COLO668 (cell line): ENCODE measurements at regions not wholly inside any gene's neighbourhood (a gene's known extent, or its start where the extent isn't known, plus 50 kb on each side); places are given as distances from the start of the nearest gene placed in this dataset.
"Not testable (repeated sequence)": the region's sequence is repeated elsewhere in the genome, so short reads cannot be mapped to it uniquely, and the experiment has no call there.

ENCODE experiments used
- DNase-seq: peaks from one replicate; lab custom pipeline; 2025; ENCODE audit not compliant: unreplicated experiment; lab: John Stamatoyannopoulos, UW

DNA sequence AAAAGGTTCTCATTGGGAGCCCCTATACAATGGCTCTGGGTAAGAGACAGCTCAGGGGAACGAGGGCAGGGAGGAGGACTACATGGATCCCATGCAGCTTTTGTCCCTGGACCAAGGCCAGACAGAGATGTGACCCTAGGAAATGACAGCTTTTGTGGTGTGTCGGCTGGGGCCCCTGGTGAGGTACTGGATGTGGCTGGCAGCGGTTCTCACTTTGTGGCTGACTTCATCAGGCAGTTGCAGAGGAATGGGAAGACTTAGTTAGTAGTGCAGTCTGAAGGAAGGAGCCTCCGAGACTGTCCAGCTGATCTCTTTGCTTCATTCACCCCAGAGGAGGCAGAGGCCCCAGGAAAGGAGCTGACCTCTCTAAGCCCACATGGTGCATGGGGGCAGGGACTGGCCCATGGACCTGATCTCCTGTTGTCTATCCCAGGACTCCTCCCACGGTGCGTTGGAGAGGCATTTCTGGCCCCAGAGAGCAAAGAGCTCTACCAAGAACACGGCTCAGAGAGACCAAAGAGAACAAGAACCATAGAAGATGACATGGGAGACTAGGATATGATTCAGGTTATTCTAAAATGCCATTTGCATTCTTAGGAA is 202.9 kb downstream of the RPS24 start:
- no peak for DNase-seq

DNA sequence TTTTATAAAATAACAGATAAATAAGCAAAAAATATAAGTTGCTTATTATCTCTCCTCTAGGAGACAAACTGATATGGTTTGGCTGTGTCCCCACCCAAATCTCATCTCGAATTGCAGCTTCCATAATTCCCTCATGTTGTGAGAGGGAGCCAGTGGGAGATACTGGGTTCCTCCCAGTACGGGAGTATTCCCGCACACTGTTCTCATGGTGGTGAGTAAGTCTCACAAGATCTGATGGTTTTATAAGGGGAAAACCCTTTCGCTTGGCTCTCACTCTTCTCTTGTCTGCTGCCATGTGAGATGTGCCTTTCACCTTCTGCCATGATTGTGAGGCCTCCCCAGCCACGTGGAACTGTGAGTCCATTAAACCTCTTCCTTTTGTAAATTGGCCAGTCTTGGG is 204.3 kb downstream of the RPS24 start:
- DNase-seq: not testable (repeated sequence)

DNA sequence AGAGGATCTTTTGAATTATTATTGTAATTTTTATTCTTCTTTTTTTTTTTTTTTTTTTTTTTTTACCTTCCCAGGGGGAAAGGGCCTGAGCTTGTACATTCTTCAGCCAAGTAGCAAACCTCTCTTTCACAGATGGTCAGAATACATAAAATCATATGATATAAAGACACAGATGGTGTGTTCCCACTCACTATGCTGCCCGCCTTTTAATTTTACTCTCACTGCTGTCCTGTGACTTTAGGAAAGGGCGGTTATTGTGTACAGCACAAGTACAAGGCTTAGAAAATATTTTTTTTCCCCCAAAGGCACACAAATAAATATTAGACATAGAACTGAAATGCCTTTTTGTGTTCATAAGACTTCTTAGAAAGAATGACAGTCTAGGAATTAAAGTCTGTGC is 213.6 kb downstream of the RPS24 start:
- DNase-seq: no peak

DNA sequence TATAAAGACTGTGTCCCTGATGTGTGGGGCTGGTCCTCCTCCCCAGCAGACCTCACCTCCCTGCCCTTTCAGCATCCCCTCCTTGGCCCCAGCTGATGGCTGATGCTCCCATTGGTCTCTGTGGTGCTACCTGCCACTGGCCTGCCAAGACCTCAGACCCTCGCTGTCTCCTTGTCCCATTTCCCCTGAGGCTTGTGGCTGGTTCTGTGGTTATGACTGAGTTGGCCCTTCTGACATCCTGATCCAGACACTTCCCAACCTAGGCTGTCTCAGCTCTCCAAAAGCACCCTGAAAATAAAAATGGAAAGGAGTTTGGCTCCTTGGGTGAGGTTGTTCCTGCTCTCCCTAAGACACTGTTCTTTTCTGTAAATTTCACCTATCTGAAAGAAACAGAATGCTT is 214.2 kb downstream of the RPS24 start:
- no peak for DNase-seq

DNA sequence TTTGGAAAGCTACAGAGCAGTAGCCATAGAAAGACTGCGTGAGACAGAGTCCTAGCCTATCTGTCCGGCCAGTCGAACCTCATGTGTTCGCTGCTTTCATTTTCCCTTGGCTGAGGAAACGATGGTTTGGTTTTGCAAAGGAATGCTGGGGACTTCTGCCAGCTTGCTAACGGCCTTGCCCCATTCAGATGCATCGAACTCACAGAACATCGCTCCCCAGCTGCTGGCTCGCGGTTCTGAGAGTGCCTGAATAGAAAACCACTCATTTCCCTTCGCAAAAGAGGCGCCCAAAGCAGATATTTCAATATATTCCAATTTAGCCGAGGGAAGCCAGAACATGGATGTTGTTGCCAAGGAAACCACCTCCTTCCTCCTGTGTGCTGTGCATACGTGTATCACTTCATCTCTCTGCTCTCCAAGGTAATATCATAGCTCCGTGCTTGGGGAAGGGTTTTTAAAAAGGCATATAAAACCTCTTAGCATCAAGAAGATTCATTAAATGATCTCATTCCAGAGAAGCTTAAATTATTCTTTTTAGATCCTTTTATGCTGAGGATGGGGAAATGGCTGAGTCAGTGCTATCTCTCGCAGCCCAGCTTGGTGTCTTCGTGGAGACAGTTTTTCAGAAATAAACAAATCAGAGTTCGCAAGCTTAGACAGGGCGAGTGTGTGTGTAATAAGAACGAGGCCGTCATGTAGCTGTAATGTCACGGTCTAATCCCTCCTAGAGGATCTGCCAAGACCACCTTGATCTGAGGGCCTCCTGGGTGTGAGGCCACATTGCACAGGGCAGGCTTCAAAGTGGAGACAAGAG is 215.2 kb downstream of the RPS24 start:
- no peak for DNase-seq

DNA sequence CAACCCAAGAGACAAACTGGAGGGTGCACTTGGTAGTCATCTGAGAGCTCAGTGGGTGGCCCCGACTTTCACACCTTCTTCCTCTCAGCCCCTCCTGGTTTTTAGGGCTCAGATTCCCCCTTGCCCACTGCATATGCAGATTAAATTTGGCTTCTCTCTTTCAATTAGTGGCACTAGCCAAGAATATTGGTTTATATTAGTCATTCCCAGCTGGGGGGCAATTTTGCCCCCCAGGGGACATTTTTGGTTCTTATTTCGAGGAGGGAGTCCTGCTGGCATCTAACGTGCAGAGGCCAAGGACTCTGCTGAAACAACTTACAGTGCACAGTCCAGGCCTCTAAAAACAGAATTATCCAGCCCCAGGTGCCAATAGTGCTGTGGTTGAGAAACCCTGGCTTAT is 216.0 kb downstream of the RPS24 start:
- no peak for DNase-seq

DNA sequence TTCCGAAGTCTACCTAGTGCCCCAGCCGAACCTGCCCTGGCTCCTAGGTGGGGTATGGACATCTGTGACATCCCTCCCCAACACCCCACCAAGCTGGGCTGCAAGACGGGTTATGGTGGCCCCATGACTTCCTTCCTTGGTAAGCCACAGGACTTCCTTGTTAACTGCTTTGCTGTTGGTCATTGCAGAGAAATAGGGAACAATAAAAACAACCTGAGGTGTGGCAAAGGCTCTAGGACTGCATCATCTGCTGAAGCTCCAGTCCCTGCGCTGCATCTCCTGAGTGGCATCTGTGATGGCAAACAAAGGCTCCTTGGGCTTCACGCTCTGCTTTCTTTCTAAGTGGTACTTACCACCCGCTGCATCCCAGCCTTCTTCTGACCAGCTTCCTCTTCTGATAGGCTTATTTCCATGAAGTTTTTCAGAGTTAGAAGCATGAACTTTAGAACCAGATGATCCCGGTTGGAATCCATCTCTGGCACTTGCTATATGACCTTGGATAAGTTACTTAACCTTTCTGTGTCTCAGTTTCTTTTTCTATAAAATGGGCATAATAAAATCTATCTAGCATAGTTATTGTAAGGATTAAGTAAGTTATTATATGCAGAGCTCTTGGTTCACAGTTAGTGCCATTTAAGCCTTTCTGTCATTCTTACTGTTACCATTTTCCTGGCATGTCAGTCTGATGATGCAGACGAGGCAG is 216.8 kb downstream of the RPS24 start:
- no peak for DNase-seq

DNA sequence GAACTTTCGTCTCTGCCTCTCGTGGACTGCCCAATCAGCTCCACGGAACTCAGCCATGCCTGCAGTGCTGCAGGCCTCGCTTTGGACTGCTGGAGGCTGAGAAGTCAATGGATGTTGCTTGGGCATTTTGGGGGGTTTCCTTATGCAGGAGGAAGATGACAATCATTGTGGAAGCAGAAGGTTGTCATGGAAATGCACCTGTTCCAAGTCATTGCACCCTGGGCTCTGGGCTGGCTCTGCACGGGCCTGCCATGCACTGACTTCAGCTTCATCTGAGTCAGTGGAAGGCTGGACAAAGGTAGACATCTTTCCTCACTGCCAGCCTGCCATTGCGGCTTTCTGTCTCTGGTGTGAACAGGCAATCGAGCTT is 217.3 kb downstream of the RPS24 start:
- no peak for DNase-seq

DNA sequence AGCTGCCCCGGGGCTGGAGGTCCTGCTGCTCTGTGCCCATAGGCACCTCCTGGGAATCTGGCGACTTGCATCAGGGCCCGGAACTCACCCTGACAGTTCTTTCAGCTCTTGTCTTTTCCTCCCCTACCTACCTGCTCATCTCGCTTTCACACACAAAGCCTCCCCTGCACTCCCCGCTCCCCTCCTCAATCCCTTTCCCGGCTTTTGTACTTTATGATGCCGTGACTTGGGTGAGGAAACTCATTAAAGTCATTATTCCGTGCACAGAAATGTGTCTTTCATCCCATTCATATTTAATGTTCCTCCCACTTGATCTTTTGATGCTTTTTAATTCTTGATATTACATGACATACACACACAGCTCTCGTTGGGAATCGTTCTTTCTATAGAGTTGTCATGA is 218.6 kb downstream of the RPS24 start:
- no peak for DNase-seq

DNA sequence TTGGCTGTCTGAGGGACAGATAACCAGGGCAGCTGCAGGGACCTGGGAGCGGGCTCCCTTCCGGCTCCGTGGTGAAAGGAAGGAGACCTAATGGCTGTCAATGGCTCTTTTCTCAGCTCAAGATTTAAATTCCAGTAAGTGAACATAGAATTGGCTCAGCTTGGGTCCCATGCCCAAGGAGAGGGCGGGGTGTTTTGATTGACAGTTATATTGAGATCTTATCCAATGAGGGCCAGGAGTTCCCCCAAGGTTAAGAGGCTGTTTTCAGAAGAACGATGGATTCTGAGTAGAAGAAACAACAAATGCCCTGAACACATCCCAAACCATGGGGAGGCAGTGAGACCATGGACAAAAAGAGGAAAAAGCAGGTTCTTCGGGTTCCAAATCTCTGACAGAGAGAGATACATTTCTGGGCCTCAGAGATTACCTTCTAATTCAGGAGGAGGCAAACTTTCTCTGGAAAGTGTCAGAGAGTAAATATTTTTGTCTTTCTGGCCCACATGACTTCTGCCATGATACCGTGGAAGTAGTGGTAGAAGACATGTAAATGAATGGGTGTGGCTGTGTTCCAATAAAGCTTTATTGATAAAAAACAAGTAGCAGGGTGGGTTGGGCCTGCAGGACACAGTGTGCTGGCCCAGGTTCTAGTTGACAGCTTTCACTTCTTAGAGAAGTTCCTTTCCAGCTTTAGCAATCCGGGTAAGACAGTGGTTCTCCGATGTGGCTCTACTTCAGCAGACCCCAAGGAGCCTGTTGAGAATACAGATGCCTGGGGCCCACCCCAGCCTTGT is 219.6 kb downstream of the RPS24 start:
- no peak for DNase-seq

DNA sequence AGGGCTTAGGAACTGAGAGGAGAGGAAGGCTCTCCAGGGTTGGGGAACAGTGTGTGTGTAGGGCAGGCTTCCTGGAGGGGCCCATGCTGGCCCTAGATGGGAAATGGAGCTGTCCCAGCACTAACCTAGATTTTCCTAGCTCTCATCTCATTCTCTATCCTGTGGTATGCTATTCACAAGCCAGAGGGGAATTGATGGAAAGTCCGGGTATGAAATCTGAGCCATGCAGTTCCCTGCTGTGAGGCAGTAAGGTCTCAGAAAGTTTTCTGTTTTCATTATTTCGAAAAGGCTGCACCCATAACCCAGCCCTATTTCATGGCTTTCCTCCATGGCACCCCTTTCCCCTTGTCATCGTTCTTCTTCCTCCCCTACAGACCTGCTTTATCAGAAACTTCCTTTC is 220.3 kb downstream of the RPS24 start:
- no peak for DNase-seq

DNA sequence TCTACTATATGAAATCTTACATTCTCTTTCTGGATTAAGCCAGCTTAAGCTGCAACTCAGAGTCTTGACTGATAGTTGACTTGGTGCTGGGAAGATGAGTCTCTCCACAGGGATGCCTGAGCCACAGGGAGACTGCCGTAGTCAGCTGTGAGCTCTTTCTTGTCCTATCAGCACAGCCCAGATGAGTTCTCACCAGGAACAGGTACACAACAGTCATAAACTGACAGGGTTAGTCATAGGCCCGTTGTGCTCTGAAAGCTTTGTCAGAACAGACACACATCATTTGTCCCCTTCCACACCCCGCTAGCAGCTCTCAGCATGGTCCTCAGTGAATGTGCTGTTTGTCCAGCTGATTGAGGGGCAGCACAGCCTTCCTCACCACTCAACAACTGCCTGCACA is 221.6 kb downstream of the RPS24 start:
- no peak for DNase-seq

DNA sequence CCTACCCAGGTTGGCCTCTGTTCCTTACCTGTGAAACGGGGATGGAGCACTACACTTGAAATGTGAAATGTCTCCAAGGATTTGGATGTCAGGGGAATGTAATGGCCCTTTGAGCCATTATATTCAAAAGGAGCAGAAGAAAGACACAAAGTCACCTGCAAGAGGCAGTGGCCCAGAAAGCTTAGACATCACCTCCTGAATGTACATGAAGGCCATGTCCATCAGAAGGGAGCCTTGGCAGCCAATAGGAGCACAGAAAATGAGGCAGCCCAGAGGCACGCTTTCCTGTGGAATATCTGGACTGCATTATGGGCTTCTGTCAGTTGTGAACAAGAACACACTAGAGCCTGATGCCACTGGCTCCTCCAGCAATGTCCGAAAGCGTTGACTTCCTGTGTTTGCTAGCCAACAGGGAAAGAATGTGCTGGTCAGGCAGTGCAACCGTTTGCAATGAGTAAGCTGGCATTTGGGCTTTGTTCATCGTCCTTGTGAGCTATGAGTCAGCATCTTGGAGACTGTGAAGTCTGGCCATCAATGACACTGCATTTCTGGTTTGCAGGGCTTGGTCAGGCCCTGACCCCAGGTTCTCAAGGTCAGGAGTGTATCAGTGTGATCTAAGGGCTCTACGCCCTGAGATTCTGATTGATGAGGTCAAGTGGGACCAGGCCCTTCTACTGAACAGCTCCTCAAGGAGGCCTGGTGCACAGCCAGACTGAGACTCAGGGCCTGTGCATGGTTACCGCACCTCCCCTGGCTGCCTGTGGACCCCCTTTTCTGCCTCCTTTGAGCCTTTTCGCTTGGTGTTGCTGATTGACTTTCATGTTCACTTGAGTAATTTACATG is 222.4 kb downstream of the RPS24 start:
- no peak for DNase-seq

DNA sequence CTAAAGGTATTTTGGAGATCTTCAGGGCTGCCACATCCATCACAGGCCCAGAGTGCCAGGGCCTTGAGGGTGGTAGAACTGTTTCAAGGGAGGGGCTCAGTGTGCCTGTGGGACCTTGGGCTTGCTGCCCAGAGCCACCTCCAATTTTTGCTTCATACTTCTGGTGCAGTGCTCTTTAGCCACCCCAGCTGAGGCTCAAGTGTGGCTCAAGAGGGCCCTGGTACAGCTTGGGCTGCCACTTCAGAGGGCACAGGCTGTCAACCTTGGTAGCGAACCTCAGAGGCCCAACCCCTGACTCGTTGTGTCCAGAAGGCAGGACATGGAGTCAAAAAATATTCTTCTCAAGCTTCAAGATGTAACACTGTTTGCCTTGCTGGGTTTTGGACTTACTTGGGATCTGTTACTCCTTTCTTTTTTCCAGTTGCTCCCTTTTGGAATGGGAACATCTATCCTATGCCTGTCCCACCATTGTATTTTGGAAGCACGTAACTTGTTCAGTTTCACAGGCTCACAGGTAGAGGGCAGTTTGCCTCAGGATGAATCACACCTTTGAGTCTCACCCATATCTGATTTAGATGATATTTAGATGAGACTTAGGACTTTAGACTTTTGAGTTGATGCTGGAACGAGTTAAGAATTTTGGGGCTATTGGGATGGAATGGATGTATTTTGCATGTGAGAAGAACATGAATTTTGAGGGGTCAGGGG is 224.8 kb downstream of the RPS24 start:
- no peak for DNase-seq

DNA sequence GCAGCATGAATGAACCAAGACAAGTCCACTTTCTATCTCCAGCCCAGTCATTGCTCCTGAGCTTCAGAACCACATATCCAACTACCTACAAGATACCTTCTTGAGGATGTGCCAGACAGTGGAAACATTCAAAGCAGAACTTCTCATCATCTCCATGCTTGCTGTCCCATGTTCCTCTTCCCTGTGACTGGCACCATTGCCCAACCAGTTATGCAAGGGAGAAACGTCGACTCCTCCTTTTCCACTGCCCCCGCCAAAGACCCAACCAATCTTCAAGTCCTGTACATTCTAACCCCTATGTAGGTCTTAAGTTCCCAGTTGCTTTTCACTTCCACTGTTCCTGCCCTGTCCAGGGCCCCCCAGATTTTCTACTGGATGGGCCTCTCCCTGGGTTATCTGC is 225.7 kb downstream of the RPS24 start:
- DNase-seq: no peak

DNA sequence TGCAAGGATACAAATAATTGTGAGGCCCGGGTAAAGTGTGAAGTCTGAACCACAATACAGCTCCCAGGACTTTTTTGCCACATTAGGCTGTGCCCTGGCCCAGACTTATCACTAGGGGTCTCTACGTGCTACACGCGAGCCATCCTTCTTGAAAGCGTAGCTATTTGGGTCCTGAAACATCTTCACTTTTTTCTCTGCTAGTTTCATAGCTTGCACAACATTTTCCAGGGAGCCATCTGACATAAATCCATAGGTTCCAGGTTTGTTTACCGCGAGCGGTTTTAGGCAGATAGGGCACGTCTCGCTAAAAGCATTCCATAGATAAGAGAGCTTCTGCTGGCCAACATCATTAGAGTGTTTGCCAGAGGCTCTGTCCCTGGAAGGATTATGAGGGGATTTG is 226.5 kb downstream of the RPS24 start:
- DNase-seq: no peak

DNA sequence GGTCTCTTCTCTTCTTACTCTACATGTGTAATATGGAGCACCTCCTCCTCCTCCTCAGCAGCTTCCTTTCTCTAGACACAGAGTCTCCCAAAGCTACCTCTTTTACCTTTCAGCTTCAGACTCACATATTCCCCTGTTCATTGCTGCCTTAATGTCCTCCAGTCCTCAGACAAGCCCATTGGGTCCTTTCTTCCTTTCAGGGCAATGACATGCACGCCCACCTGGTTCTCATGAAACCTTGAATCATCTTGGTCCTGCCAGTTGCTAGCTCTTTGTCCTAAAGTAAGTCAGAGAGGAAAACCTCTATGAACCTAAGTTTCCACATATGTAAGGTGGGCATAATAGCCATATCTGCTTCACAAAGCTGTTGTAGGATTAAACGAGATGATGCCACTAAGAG is 227.0 kb downstream of the RPS24 start:
- no peak for DNase-seq

DNA sequence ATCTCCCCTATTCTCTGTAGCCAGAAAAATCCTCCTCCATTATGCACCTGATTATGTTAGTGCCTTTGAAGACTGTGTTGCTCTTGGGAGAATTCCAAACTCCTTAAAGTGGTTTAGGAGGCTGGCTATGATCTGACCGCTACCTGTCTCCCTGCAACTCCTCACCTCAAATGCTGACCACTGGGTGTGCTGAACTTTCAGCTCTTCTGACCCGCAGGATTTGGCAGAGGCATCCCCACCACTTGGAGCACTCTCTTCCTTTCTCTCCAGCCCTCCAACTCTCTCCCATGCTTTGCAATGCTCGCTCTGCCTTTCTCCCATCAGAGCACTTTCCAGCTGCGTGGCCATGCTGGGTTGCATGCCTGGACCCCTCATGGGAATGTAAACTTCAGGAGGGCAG is 227.6 kb downstream of the RPS24 start:
- DNase-seq: no peak

DNA sequence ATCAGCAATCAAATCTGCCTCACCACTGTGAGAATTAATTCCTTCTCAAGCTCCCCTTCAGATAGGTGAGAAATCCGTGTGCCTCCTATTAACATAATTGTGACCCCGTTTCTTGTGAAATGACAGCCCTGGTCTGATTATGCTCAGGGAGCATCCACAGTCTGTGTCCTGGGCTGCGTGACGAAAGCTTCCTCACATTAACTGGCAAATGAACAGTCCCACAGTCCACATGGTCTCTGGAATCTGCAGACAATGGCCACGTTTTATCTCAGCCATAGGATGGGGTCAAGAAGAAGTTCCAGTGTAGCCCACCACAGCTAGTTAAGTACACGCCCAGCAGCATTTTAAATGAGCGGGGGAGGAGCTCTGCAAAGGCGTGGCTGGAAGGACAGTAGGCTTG is 229.2 kb downstream of the RPS24 start:
- no peak for DNase-seq

DNA sequence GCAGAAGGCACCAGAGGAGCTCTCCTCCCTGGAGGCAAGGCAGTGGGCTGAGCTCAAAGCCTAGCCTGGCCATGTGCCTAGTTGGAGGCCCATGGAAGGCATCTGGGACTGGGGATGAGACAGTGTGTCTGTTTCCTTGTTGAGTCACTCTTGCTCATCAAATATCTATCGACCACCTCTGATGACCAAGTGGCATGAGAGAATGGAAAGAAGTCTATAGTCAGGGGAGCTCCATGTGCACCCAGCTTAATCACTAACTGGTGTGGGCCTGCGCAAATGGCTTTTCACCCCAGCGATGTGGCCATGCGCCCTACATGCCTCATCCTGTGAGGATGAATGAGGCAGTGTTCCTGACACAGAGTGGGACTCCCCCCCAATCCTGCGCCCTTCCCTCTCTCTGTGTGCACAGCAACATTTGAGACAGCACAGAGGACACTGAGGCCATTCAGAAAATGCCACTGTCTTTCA is 229.9 kb downstream of the RPS24 start:
- DNase-seq: no peak
